ENCODE measurements at regions not wholly inside any gene's neighbourhood (a gene's known extent, or its start where the extent isn't known, plus 50 kb on each side); places are given as distances from the start of the nearest gene placed in this dataset.

GRCh38 chr6:126976253-126976797 lies 142.1 kb upstream of the RSPO3 start:
- TF ChIP-seq, protein P1, sequence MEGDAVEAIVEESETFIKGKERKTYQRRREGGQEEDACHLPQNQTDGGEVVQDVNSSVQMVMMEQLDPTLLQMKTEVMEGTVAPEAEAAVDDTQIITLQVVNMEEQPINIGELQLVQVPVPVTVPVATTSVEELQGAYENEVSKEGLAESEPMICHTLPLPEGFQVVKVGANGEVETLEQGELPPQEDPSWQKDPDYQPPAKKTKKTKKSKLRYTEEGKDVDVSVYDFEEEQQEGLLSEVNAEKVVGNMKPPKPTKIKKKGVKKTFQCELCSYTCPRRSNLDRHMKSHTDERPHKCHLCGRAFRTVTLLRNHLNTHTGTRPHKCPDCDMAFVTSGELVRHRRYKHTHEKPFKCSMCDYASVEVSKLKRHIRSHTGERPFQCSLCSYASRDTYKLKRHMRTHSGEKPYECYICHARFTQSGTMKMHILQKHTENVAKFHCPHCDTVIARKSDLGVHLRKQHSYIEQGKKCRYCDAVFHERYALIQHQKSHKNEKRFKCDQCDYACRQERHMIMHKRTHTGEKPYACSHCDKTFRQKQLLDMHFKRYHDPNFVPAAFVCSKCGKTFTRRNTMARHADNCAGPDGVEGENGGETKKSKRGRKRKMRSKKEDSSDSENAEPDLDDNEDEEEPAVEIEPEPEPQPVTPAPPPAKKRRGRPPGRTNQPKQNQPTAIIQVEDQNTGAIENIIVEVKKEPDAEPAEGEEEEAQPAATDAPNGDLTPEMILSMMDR (conservative IDR thresholded peaks at IDR 0.05; ENCODE audit: low read length): no peak
- TF ChIP-seq EZH2phosphoT487 (IDR thresholded peaks at IDR 0.05; ENCODE audit: borderline replicate concordance, low read depth, low read length): no peak
